K562 (cell line): ENCODE measurements at regions not wholly inside any gene's neighbourhood (a gene's known extent, or its start where the extent isn't known, plus 50 kb on each side); places are given as distances from the start of the nearest gene placed in this dataset.

Experiments
- TF ChIP-seq, protein P1 (sequence below): fragments of 450-650 bp; IDR thresholded peaks from 2 replicates; pipeline ENCODE4 v1.6.1; 2016; ENCODE audit warnings: mild to moderate bottlenecking, moderate library complexity

DNA sequence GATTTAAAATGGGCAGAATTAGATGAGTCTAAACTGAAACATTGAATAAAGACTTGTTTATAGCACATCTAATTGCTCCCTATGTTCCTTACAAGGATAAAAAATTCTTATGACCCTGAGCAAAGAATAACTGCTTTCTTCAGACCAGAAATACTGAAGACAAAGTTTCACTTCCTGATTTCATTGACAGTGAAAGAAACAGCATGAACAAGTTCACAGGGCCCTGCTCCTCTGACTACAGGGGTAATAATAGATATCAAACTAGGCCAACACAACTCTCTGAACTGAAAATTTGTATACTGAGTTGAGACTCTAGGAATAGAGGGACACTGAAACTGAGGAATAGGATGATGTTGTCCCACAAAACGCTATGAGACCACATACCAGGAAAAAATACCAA lies 1383.3 kb upstream of the CDH2 start (continued):
- TF ChIP-seq, protein P1, sequence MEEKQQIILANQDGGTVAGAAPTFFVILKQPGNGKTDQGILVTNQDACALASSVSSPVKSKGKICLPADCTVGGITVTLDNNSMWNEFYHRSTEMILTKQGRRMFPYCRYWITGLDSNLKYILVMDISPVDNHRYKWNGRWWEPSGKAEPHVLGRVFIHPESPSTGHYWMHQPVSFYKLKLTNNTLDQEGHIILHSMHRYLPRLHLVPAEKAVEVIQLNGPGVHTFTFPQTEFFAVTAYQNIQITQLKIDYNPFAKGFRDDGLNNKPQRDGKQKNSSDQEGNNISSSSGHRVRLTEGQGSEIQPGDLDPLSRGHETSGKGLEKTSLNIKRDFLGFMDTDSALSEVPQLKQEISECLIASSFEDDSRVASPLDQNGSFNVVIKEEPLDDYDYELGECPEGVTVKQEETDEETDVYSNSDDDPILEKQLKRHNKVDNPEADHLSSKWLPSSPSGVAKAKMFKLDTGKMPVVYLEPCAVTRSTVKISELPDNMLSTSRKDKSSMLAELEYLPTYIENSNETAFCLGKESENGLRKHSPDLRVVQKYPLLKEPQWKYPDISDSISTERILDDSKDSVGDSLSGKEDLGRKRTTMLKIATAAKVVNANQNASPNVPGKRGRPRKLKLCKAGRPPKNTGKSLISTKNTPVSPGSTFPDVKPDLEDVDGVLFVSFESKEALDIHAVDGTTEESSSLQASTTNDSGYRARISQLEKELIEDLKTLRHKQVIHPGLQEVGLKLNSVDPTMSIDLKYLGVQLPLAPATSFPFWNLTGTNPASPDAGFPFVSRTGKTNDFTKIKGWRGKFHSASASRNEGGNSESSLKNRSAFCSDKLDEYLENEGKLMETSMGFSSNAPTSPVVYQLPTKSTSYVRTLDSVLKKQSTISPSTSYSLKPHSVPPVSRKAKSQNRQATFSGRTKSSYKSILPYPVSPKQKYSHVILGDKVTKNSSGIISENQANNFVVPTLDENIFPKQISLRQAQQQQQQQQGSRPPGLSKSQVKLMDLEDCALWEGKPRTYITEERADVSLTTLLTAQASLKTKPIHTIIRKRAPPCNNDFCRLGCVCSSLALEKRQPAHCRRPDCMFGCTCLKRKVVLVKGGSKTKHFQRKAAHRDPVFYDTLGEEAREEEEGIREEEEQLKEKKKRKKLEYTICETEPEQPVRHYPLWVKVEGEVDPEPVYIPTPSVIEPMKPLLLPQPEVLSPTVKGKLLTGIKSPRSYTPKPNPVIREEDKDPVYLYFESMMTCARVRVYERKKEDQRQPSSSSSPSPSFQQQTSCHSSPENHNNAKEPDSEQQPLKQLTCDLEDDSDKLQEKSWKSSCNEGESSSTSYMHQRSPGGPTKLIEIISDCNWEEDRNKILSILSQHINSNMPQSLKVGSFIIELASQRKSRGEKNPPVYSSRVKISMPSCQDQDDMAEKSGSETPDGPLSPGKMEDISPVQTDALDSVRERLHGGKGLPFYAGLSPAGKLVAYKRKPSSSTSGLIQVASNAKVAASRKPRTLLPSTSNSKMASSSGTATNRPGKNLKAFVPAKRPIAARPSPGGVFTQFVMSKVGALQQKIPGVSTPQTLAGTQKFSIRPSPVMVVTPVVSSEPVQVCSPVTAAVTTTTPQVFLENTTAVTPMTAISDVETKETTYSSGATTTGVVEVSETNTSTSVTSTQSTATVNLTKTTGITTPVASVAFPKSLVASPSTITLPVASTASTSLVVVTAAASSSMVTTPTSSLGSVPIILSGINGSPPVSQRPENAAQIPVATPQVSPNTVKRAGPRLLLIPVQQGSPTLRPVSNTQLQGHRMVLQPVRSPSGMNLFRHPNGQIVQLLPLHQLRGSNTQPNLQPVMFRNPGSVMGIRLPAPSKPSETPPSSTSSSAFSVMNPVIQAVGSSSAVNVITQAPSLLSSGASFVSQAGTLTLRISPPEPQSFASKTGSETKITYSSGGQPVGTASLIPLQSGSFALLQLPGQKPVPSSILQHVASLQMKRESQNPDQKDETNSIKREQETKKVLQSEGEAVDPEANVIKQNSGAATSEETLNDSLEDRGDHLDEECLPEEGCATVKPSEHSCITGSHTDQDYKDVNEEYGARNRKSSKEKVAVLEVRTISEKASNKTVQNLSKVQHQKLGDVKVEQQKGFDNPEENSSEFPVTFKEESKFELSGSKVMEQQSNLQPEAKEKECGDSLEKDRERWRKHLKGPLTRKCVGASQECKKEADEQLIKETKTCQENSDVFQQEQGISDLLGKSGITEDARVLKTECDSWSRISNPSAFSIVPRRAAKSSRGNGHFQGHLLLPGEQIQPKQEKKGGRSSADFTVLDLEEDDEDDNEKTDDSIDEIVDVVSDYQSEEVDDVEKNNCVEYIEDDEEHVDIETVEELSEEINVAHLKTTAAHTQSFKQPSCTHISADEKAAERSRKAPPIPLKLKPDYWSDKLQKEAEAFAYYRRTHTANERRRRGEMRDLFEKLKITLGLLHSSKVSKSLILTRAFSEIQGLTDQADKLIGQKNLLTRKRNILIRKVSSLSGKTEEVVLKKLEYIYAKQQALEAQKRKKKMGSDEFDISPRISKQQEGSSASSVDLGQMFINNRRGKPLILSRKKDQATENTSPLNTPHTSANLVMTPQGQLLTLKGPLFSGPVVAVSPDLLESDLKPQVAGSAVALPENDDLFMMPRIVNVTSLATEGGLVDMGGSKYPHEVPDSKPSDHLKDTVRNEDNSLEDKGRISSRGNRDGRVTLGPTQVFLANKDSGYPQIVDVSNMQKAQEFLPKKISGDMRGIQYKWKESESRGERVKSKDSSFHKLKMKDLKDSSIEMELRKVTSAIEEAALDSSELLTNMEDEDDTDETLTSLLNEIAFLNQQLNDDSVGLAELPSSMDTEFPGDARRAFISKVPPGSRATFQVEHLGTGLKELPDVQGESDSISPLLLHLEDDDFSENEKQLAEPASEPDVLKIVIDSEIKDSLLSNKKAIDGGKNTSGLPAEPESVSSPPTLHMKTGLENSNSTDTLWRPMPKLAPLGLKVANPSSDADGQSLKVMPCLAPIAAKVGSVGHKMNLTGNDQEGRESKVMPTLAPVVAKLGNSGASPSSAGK: no peak
